ENCODE measurements at regions not wholly inside any gene's neighbourhood (a gene's known extent, or its start where the extent isn't known, plus 50 kb on each side); places are given as distances from the start of the nearest gene placed in this dataset.

DNA sequence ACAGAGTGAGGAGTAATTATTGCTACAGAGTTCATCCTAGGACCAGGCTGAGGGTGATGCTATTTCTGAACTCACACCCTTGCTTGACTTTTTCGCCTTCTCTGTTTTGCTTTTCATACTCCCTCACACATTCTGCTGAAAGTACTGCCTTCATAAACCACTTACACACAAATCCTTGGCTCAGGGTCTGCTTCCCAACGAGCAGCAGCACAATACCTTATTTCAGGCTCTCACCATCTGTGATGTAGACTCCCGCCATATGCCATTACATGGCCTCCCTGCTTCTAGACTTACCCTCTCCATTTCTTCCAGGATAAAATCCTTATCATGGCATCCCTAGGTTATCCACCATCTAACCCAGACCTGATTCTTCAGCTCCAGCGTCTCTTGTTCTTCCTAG lies 321.3 kb upstream of the SPTLC3 start:
- intact Hi-C loops (cut with DNase I), result no loop called here
- no peaks in the 10 kb centered on the region for H3K9me3 ChIP-seq
- TF ChIP-seq, protein P1, sequence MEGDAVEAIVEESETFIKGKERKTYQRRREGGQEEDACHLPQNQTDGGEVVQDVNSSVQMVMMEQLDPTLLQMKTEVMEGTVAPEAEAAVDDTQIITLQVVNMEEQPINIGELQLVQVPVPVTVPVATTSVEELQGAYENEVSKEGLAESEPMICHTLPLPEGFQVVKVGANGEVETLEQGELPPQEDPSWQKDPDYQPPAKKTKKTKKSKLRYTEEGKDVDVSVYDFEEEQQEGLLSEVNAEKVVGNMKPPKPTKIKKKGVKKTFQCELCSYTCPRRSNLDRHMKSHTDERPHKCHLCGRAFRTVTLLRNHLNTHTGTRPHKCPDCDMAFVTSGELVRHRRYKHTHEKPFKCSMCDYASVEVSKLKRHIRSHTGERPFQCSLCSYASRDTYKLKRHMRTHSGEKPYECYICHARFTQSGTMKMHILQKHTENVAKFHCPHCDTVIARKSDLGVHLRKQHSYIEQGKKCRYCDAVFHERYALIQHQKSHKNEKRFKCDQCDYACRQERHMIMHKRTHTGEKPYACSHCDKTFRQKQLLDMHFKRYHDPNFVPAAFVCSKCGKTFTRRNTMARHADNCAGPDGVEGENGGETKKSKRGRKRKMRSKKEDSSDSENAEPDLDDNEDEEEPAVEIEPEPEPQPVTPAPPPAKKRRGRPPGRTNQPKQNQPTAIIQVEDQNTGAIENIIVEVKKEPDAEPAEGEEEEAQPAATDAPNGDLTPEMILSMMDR (IDR thresholded peaks at IDR 0.05), result no peak

GRCh38 chr20:12695937-12696336 lies 312.8 kb upstream of the SPTLC3 start:
- no peak overlapping the region for H3K4me3 ChIP-seq
- H3K27me3 ChIP-seq, result no peaks in the 10 kb centered on the region
- no peak overlapping the region for H3K9ac ChIP-seq (ENCODE audit: low read depth in 2 of 2, low read length in 2 of 2)
- TF ChIP-seq, protein P1 (IDR thresholded peaks at IDR 0.05), result no peak
- no peak overlapping the region for H3K27ac ChIP-seq
- intact Hi-C loops (cut with DNase I), result no loop called here
- DNase-seq, result no peak
- no peaks in the 10 kb centered on the region for H3K36me3 ChIP-seq
- no peaks in the 10 kb centered on the region for H3K9me3 ChIP-seq
- H3K4me1 ChIP-seq, result no peaks in the 10 kb centered on the region

More for the DNA sequence above, 321.3 kb upstream of the SPTLC3 start:
- no peak for DNase-seq
- H3K9ac ChIP-seq (ENCODE audit: low read depth in 2 of 2, low read length in 2 of 2), result no peak overlapping the region
- no peaks in the 10 kb centered on the region for H3K4me1 ChIP-seq
- no peaks in the 10 kb centered on the region for H3K27me3 ChIP-seq
- no peak overlapping the region for H3K4me3 ChIP-seq
- H3K36me3 ChIP-seq, result no peaks in the 10 kb centered on the region
- no peak overlapping the region for H3K27ac ChIP-seq

GRCh38 chr20:12698817-12699216 lies 310.0 kb upstream of the SPTLC3 start:
- no peak for DNase-seq
- no peak overlapping the region for H3K9ac ChIP-seq (ENCODE audit: low read depth in 2 of 2, low read length in 2 of 2)
- H3K9me3 ChIP-seq, result no peaks in the 10 kb centered on the region
- no peaks in the 10 kb centered on the region for H3K4me1 ChIP-seq
- H3K27ac ChIP-seq, result no peak overlapping the region
- TF ChIP-seq, protein P1 (IDR thresholded peaks at IDR 0.05), result no peak
- no peak overlapping the region for H3K4me3 ChIP-seq
- H3K27me3 ChIP-seq, result no peaks in the 10 kb centered on the region
- H3K36me3 ChIP-seq, result no peaks in the 10 kb centered on the region
- intact Hi-C loops (cut with DNase I), result no loop called here

- Histone ChIP-seq H3K27ac (no peak overlapping the region), H3K4me3 (no peak overlapping the region), H3K36me3 (no peaks in the 10 kb centered on the region), H3K27me3 (no peaks in the 10 kb centered on the region), H3K9ac (ENCODE audit: low read depth in 2 of 2, low read length in 2 of 2) (no peak overlapping the region), H3K4me1 (no peaks in the 10 kb centered on the region), H3K9me3 (no peaks in the 10 kb centered on the region)
- TF ChIP-seq, protein P1 (IDR thresholded peaks at IDR 0.05), result no peak
- intact Hi-C loops (cut with DNase I), result no loop called here
- no peak for DNase-seq
These were observed 309.2 kb upstream of the SPTLC3 start for GRCh38 chr20:12699374-12700228.

- H3K9ac ChIP-seq (ENCODE audit: low read depth in 2 of 2, low read length in 2 of 2), result no peak overlapping the region
- intact Hi-C loops (cut with DNase I), result no loop called here
- no peak overlapping the region for H3K4me3 ChIP-seq
- H3K9me3 ChIP-seq, result no peaks in the 10 kb centered on the region
- no peaks in the 10 kb centered on the region for H3K4me1 ChIP-seq
- no peaks in the 10 kb centered on the region for H3K27me3 ChIP-seq
- no peak for DNase-seq
- TF ChIP-seq, protein P1 (IDR thresholded peaks at IDR 0.05), result no peak
- no peak overlapping the region for H3K27ac ChIP-seq
- no peaks in the 10 kb centered on the region for H3K36me3 ChIP-seq
These were observed 308.1 kb upstream of the SPTLC3 start for GRCh38 chr20:12700701-12701100.
